ENCODE measurements at regions not wholly inside any gene's neighbourhood (a gene's known extent, or its start where the extent isn't known, plus 50 kb on each side); places are given as distances from the start of the nearest gene placed in this dataset.

- H3K4me3 ChIP-seq (replicated peaks; ENCODE audit: low read depth, low read length), result no peak overlapping the region
- DNase-seq (ENCODE audit: extremely low read depth, insufficient read length), result no peak
- H3K27me3 ChIP-seq (replicated peaks; ENCODE audit: control insufficient read depth, insufficient read depth, low read length), result no peaks in the 10 kb centered on the region
- H3K36me3 ChIP-seq (ENCODE audit: control insufficient read depth, insufficient read depth, low read length), result no peaks in the 10 kb centered on the region
- TF ChIP-seq, protein P1, sequence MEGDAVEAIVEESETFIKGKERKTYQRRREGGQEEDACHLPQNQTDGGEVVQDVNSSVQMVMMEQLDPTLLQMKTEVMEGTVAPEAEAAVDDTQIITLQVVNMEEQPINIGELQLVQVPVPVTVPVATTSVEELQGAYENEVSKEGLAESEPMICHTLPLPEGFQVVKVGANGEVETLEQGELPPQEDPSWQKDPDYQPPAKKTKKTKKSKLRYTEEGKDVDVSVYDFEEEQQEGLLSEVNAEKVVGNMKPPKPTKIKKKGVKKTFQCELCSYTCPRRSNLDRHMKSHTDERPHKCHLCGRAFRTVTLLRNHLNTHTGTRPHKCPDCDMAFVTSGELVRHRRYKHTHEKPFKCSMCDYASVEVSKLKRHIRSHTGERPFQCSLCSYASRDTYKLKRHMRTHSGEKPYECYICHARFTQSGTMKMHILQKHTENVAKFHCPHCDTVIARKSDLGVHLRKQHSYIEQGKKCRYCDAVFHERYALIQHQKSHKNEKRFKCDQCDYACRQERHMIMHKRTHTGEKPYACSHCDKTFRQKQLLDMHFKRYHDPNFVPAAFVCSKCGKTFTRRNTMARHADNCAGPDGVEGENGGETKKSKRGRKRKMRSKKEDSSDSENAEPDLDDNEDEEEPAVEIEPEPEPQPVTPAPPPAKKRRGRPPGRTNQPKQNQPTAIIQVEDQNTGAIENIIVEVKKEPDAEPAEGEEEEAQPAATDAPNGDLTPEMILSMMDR (IDR thresholded peaks at IDR 0.05; ENCODE audit: insufficient read depth, low read length, poor library complexity, severe bottlenecking), result no peak
Observed at GRCh38 chr12:58097741-58098140, 156.4 kb downstream of the ATP23 start.

- no peaks in the 10 kb centered on the region for H3K27me3 ChIP-seq (replicated peaks; ENCODE audit: control insufficient read depth, insufficient read depth, low read length)
- no peaks in the 10 kb centered on the region for H3K36me3 ChIP-seq (ENCODE audit: control insufficient read depth, insufficient read depth, low read length)
- TF ChIP-seq, protein P1 (IDR thresholded peaks at IDR 0.05; ENCODE audit: insufficient read depth, low read length, poor library complexity, severe bottlenecking), result no peak
- no peak overlapping the region for H3K4me3 ChIP-seq (replicated peaks; ENCODE audit: low read depth, low read length)
- no peak for DNase-seq (ENCODE audit: extremely low read depth, insufficient read length)
Observed at GRCh38 chr12:58099476-58099875, 158.1 kb downstream of the ATP23 start.

DNA sequence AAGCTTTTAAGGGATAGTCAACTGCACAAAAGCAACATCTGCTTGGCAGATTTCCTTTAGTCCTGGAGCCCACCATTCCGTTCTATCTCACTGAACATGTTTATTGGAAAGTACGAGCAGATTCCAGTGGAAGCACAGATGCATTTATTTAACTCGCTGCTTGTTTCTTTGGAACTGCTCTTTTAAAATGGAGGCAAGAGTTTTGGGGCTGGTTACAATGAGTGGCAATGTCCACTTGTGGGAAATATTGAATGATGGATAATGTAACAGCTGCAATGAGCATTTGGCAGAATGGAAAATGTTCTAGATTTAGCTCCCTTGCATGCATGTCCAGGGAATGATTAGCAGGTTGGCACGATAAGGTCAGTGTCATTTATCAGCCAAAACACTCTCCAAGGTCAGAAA lies 163.0 kb downstream of the ATP23 start:
- DNase-seq (ENCODE audit: extremely low read depth, insufficient read length), result no peak
- Histone ChIP-seq H3K36me3 (ENCODE audit: control insufficient read depth, insufficient read depth, low read length) (no peaks in the 10 kb centered on the region), H3K4me3 (replicated peaks; ENCODE audit: low read depth, low read length) (no peak overlapping the region), H3K27me3 (replicated peaks; ENCODE audit: control insufficient read depth, insufficient read depth, low read length) (no peaks in the 10 kb centered on the region)
- TF ChIP-seq, protein P1 (IDR thresholded peaks at IDR 0.05; ENCODE audit: insufficient read depth, low read length, poor library complexity, severe bottlenecking), result no peak

- Histone ChIP-seq H3K4me3 (replicated peaks; ENCODE audit: low read depth, low read length) (no peak overlapping the region), H3K27me3 (replicated peaks; ENCODE audit: control insufficient read depth, insufficient read depth, low read length) (no peaks in the 10 kb centered on the region), H3K36me3 (ENCODE audit: control insufficient read depth, insufficient read depth, low read length) (no peaks in the 10 kb centered on the region)
- TF ChIP-seq, protein P1 (IDR thresholded peaks at IDR 0.05; ENCODE audit: insufficient read depth, low read length, poor library complexity, severe bottlenecking), result peak; percentile 25
- no peak for DNase-seq (ENCODE audit: extremely low read depth, insufficient read length)
Observed at GRCh38 chr12:58105225-58106119, 164.1 kb downstream of the ATP23 start.

GRCh38 chr12:58106195-58106594 lies 164.8 kb downstream of the ATP23 start:
- Histone ChIP-seq H3K36me3 (ENCODE audit: control insufficient read depth, insufficient read depth, low read length) (no peaks in the 10 kb centered on the region), H3K4me3 (replicated peaks; ENCODE audit: low read depth, low read length) (no peak overlapping the region), H3K27me3 (replicated peaks; ENCODE audit: control insufficient read depth, insufficient read depth, low read length) (no peaks in the 10 kb centered on the region)
- no peak for DNase-seq (ENCODE audit: extremely low read depth, insufficient read length)
- TF ChIP-seq, protein P1 (IDR thresholded peaks at IDR 0.05; ENCODE audit: insufficient read depth, low read length, poor library complexity, severe bottlenecking), result no peak

All from GM06990 (cell line).